IMR-90 (cell line): ENCODE measurements at regions not wholly inside any gene's neighbourhood (a gene's known extent, or its start where the extent isn't known, plus 50 kb on each side); places are given as distances from the start of the nearest gene placed in this dataset.

Experiments
- ATAC-seq: fragments of 200-7000 bp; cut with Tn5 transposase; 2 replicates; pipeline ENCODE4 v1.9.1; 2020; ENCODE audit warnings: low read depth, mild to moderate bottlenecking, moderate library complexity
- BruUV-seq: library from RNA; stranded (reverse); fragments of 400-500 nt; replicated peaks from 2 replicates; lab custom pipeline; 2021; lab: Mats Ljungman, UMichigan
- CTCF ChIA-PET: fragments of 300-600 bp; formaldehyde crosslinking; extraction: SDS; loops from one replicate; lab custom pipeline; 2021; ENCODE audit warnings: antibody characterized with exemption; lab: Yijun Ruan, JAX
- POLR2A ChIA-PET: fragments of 300-600 bp; sonication (Branson Sonifier 250); formaldehyde crosslinking; loops from one replicate; lab custom pipeline; 2022; ENCODE audit warnings: antibody characterized with exemption; ENCODE audit not compliant: unreplicated experiment; lab: Charles Lee
- DNase-seq: peaks from one replicate; pipeline ENCODE4 v3.0.0; 2013
- H2AFZ ChIP-seq: replicated peaks from 2 replicates; pipeline ENCODE3; 2013; ENCODE audit warnings: low read length, mild to moderate bottlenecking; ENCODE audit not compliant: poor library complexity
- H2AK5ac ChIP-seq: 2 replicates; pipeline ENCODE4 v1.6.1; 2013; ENCODE audit warnings: low read depth, low read length, inconsistent platforms
- H2AK9ac ChIP-seq: replicated peaks from 2 replicates; pipeline ENCODE3; 2013; ENCODE audit warnings: mild to moderate bottlenecking, low read depth, low read length, moderate library complexity; ENCODE audit not compliant: poor library complexity
- H2BK120ac ChIP-seq: 2 replicates; pipeline ENCODE4 v1.6.1; 2013; ENCODE audit warnings: low read depth, low read length, inconsistent platforms
- H2BK15ac ChIP-seq: 3 replicates; pipeline ENCODE4 v1.6.1; 2013; ENCODE audit warnings: low read depth, low read length, inconsistent platforms
- H2BK20ac ChIP-seq: 2 replicates; pipeline ENCODE4 v1.6.1; 2013; ENCODE audit warnings: low read depth, mild to moderate bottlenecking, inconsistent platforms, low read length, moderate library complexity
- H2BK5ac ChIP-seq: 2 replicates; pipeline ENCODE4 v1.6.1; 2013; ENCODE audit warnings: mild to moderate bottlenecking, low read depth, low read length, inconsistent platforms; ENCODE audit not compliant: poor library complexity, severe bottlenecking
- H3K14ac ChIP-seq: replicated peaks from 2 replicates; pipeline ENCODE4 v1.6.1; 2013; ENCODE audit warnings: low read depth, low read length, inconsistent platforms
- H3K18ac ChIP-seq: 2 replicates; pipeline ENCODE4 v1.6.1; 2013; ENCODE audit warnings: low read depth, low read length, control low read depth
- H3K23ac ChIP-seq: 2 replicates; pipeline ENCODE4 v1.6.1; 2013; ENCODE audit warnings: low read depth, low read length, inconsistent platforms
- H3K27ac ChIP-seq: 2 replicates; pipeline ENCODE4 v1.5.1; 2013; ENCODE audit warnings: mild to moderate bottlenecking, control low read depth, low read length; ENCODE audit not compliant: insufficient read depth
- H3K27me3 ChIP-seq: 2 replicates; pipeline ENCODE4 v1.6.1; 2013; ENCODE audit warnings: low read length; ENCODE audit not compliant: control insufficient read depth, insufficient read depth
- H3K36me3 ChIP-seq: 2 replicates; pipeline ENCODE4 v1.6.1; 2013; ENCODE audit warnings: low read length, mixed read lengths; ENCODE audit not compliant: control insufficient read depth, insufficient read depth
- H3K4ac ChIP-seq: 2 replicates; pipeline ENCODE4 v1.6.1; 2013; ENCODE audit warnings: low read depth, low read length, inconsistent platforms
- H3K4me1 ChIP-seq: 2 replicates; pipeline ENCODE4 v1.6.1; 2013; ENCODE audit warnings: low read length, mixed read lengths; ENCODE audit not compliant: control insufficient read depth, insufficient read depth
- H3K4me2 ChIP-seq: 2 replicates; pipeline ENCODE4 v1.6.1; 2013; ENCODE audit warnings: low read depth, mild to moderate bottlenecking, control low read depth, low read length, moderate library complexity
- H3K4me3 ChIP-seq: 2 replicates; pipeline ENCODE4 v1.5.1; 2013; ENCODE audit warnings: low read depth, mild to moderate bottlenecking, control low read depth, low read length, moderate library complexity; ENCODE audit not compliant: insufficient read depth
- H3K56ac ChIP-seq: 2 replicates; pipeline ENCODE4 v1.6.1; 2013; ENCODE audit warnings: low read length, inconsistent platforms; ENCODE audit not compliant: insufficient read depth; ENCODE audit errors: extremely low read depth
- H3K79me1 ChIP-seq, 2 experiments: 2 replicates each; pipeline ENCODE4 v1.6.1; 2013; ENCODE audit warnings: low read length in 2 of 2, inconsistent platforms in 1 of 2, low read depth in 1 of 2
- H3K9ac ChIP-seq: 2 replicates; pipeline ENCODE4 v1.6.1; 2013; ENCODE audit warnings: low read depth, low read length, control low read depth
- H3K9me1 ChIP-seq: 2 replicates; pipeline ENCODE4 v1.6.1; 2013; ENCODE audit warnings: low read length, inconsistent platforms; ENCODE audit not compliant: insufficient read depth
- H3K9me3 ChIP-seq: 2 replicates; pipeline ENCODE4 v1.6.1; 2013; ENCODE audit warnings: low read length; ENCODE audit not compliant: control insufficient read depth, insufficient read depth
- H4K20me1 ChIP-seq: 2 replicates; pipeline ENCODE4 v1.6.1; 2013; ENCODE audit warnings: low read length, inconsistent platforms; ENCODE audit not compliant: insufficient read depth
- H4K5ac ChIP-seq: 2 replicates; pipeline ENCODE4 v1.6.1; 2013; ENCODE audit warnings: mild to moderate bottlenecking, low read depth, low read length, control low read depth
- H4K8ac ChIP-seq, 2 experiments: 2 replicates each; pipeline ENCODE4 v1.6.1; 2013; ENCODE audit warnings: low read depth in 2 of 2, low read length in 2 of 2, control low read depth in 1 of 2, inconsistent platforms in 1 of 2
- H4K91ac ChIP-seq: 2 replicates; pipeline ENCODE4 v1.6.1; 2013; ENCODE audit warnings: low read depth, low read length, inconsistent platforms; ENCODE audit not compliant: insufficient read depth
- BHLHE40 ChIP-seq: fragments of 150-350 bp; IDR thresholded peaks from 2 replicates; pipeline ENCODE4 v1.6.1; 2016; ENCODE audit warnings: mild to moderate bottlenecking, low read depth, low read length
- CEBPB ChIP-seq: IDR thresholded peaks from 2 replicates; pipeline ENCODE4 v1.6.1; 2012; ENCODE audit warnings: low read depth, low read length, improper control_type of control experiment
- CHD1 ChIP-seq: IDR thresholded peaks from 2 replicates; pipeline ENCODE4 v1.6.1; 2012; ENCODE audit warnings: low read depth, low read length, improper control_type of control experiment
- ELK1 ChIP-seq: fragments of 150-350 bp; IDR thresholded peaks from 2 replicates; pipeline ENCODE4 v1.6.1; 2016; ENCODE audit warnings: low read depth, mild to moderate bottlenecking, low read length, moderate library complexity, borderline replicate concordance
- MAFK ChIP-seq: IDR thresholded peaks from 2 replicates; pipeline ENCODE4 v1.6.1; 2012; ENCODE audit warnings: low read depth, low read length, improper control_type of control experiment
- MAZ ChIP-seq: IDR thresholded peaks from 2 replicates; pipeline ENCODE4 v1.6.1; 2012; ENCODE audit warnings: low read depth, mild to moderate bottlenecking, low read length, improper control_type of control experiment, moderate library complexity, borderline replicate concordance
- MXI1 ChIP-seq: IDR thresholded peaks from 2 replicates; pipeline ENCODE4 v1.6.1; 2012; ENCODE audit warnings: low read depth, mild to moderate bottlenecking, low read length, moderate library complexity, borderline replicate concordance
- NFE2L2 ChIP-seq: fragments of 150-350 bp; IDR thresholded peaks from 2 replicates; pipeline ENCODE4 v1.6.1; 2016; ENCODE audit warnings: low read depth, mild to moderate bottlenecking, low read length
- RAD21 ChIP-seq: IDR thresholded peaks from 2 replicates; pipeline ENCODE4 v1.6.1; 2012; ENCODE audit warnings: low read length, improper control_type of control experiment
- RCOR1 ChIP-seq: IDR thresholded peaks from 2 replicates; pipeline ENCODE4 v1.6.1; 2012; ENCODE audit warnings: mild to moderate bottlenecking, low read length, improper control_type of control experiment; ENCODE audit not compliant: insufficient replicate concordance
- RFX5 ChIP-seq: IDR thresholded peaks from 2 replicates; pipeline ENCODE4 v1.8.0; 2012; ENCODE audit warnings: low read depth, mild to moderate bottlenecking, low read length, moderate library complexity
- SMC3 ChIP-seq: fragments of 150-350 bp; IDR thresholded peaks from 2 replicates; pipeline ENCODE4 v1.6.1; 2016; ENCODE audit warnings: low read depth, mild to moderate bottlenecking, antibody characterized with exemption, low read length, moderate library complexity
- USF2 ChIP-seq: fragments of 150-350 bp; IDR thresholded peaks from 2 replicates; pipeline ENCODE4 v1.6.1; 2017; ENCODE audit warnings: mild to moderate bottlenecking, antibody characterized with exemption, low read length, low read depth
- dilution Hi-C: fragments of 300-500 bp; cut with HindIII; formaldehyde crosslinking; loops from one replicate; pipeline ENCODE4 v1.14.3; 2018; ENCODE audit warnings: low sequenced_read_pairs; ENCODE audit not compliant: unreplicated experiment
- in situ Hi-C: fragments of 300-500 bp; cut with MboI; formaldehyde crosslinking; loops from 3 replicates; pipeline ENCODE4 v1.14.3; 2019; ENCODE audit warnings: low sequenced_read_pairs, inconsistent platforms, mixed read lengths
- intact Hi-C: fragments of 100-400 bp; cut with micrococcal nuclease; formaldehyde crosslinking; loops from 2 replicates; pipeline ENCODE4 v1.10.0; 2022

DNA sequence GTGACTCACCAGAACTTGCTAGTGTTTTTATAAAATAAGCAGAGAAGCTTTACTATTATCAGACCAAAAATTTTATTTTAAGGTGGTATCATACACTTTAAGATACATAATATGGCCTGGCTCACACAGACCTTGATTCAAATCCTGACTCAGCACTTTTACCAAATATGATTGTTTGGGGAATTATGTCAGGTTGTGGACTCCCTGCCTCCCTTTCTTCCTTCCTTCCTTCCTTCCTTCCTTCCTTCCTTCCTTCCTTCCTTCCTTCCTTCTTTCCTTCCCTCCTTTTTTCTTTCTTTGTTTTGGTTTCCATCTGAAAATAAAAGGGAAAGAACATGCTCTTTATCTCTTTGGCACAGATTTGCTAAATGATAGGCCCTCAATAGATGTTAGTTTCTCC lies 186.0 kb upstream of the MMS22L start:
- H3K27ac ChIP-seq: no peak overlapping the region
- DNase-seq (no peak), ATAC-seq (no peak)
- H2BK20ac ChIP-seq: no peak overlapping the region
- no peak overlapping the region for H2BK5ac ChIP-seq
- intact Hi-C loops: no loop called here
- no peak overlapping the region for H2AK9ac ChIP-seq
- H3K4me1 ChIP-seq: no peaks in the 10 kb centered on the region
- no peak overlapping the region for H3K14ac ChIP-seq
- H2AK5ac ChIP-seq: no peak overlapping the region
- no peaks in the 10 kb centered on the region for H3K27me3 ChIP-seq
- in situ Hi-C loops: no loop called here
- H3K9me1 ChIP-seq: no peaks in the 10 kb centered on the region
- dilution Hi-C loops: no loop called here
- TF ChIP-seq BHLHE40 (no peak), RCOR1 (no peak), MAZ (no peak), NFE2L2 (peak; percentile 46; the same call in 1 of the 2 replicates), RAD21 (no peak), MAFK (peak; percentile 98), CHD1 (no peak), RFX5 (no peak), CEBPB (no peak), ELK1 (no peak), USF2 (no peak), SMC3 (no peak), MXI1 (no peak)
- H4K5ac ChIP-seq: no peak overlapping the region
- no peak overlapping the region for H3K56ac ChIP-seq
- no peaks in the 10 kb centered on the region for H3K79me1 ChIP-seq
- no peak overlapping the region for H3K23ac ChIP-seq
- H3K18ac ChIP-seq: no peak overlapping the region
- no peaks in the 10 kb centered on the region for H4K20me1 ChIP-seq
- H3K4me3 ChIP-seq: no peak overlapping the region
- H3K36me3 ChIP-seq: no peaks in the 10 kb centered on the region
- no peak overlapping the region for H3K4me2 ChIP-seq
- no peak overlapping the region for H2AFZ ChIP-seq
- POLR2A ChIA-PET: no interaction called here
- H2BK120ac ChIP-seq: no peak overlapping the region
- no peak overlapping the region for H4K8ac ChIP-seq
- H3K9ac ChIP-seq: no peak overlapping the region
- CTCF ChIA-PET: no interaction called here
- H3K4ac ChIP-seq: no peak overlapping the region
- H4K91ac ChIP-seq: no peak overlapping the region
- H2BK15ac ChIP-seq: no peak overlapping the region
- no TSS peak for BruUV-seq
- H3K9me3 ChIP-seq: no peaks in the 10 kb centered on the region
